Astrocyte (in vitro differentiated cells and primary cell): ENCODE measurements at regions not wholly inside any gene's neighbourhood (a gene's known extent, or its start where the extent isn't known, plus 50 kb on each side); places are given as distances from the start of the nearest gene placed in this dataset.

Source experiments
- DNase-seq: peaks from one replicate; pipeline ENCODE4 v3.0.0-alpha.2; 2010; ENCODE audit warnings: low read depth
- FAIRE-seq: peaks from 2 replicates; lab custom pipeline; 2011; peaks lifted over from hg19 to GRCh38; lab: Jason Lieb, UNC
- H2AFZ ChIP-seq: 2 replicates; pipeline ENCODE4 v1.6.0; 2012; ENCODE audit warnings: low read depth, low read length, inconsistent platforms
- H3K27ac ChIP-seq: 2 replicates; pipeline ENCODE4 v1.5.1; 2011; ENCODE audit warnings: low read depth, low read length, inconsistent platforms
- H3K27me3 ChIP-seq: 2 replicates; pipeline ENCODE4 v1.6.0; 2011; ENCODE audit warnings: low read length, inconsistent platforms; ENCODE audit not compliant: insufficient read depth
- H3K36me3 ChIP-seq: 2 replicates; pipeline ENCODE4 v1.5.1; 2011; ENCODE audit warnings: low read length, inconsistent platforms; ENCODE audit not compliant: insufficient read depth
- H3K4me1 ChIP-seq: 2 replicates; pipeline ENCODE4 v1.5.1; 2011; ENCODE audit warnings: low read length, inconsistent platforms; ENCODE audit not compliant: insufficient read depth
- H3K4me2 ChIP-seq: 2 replicates; pipeline ENCODE4 v1.6.0; 2012; ENCODE audit warnings: low read length, inconsistent platforms
- H3K4me3 ChIP-seq: 2 replicates; pipeline ENCODE4 v1.5.1; 2011; ENCODE audit warnings: low read depth, mild to moderate bottlenecking, low read length, inconsistent platforms; ENCODE audit not compliant: insufficient read depth
- H3K79me2 ChIP-seq: 2 replicates; pipeline ENCODE4 v1.6.0; 2012; ENCODE audit warnings: mild to moderate bottlenecking, low read length, inconsistent platforms; ENCODE audit not compliant: insufficient read depth
- H3K9ac ChIP-seq: 2 replicates; pipeline ENCODE4 v1.6.0; 2012; ENCODE audit warnings: mild to moderate bottlenecking, low read length, inconsistent platforms
- H3K9me3 ChIP-seq: 2 replicates; pipeline ENCODE4 v1.5.1; 2012; ENCODE audit warnings: low read depth, mild to moderate bottlenecking, low read length, inconsistent platforms; ENCODE audit not compliant: insufficient read depth
- H4K20me1 ChIP-seq: 2 replicates; pipeline ENCODE4 v1.6.0; 2012; ENCODE audit warnings: low read length, inconsistent platforms; ENCODE audit not compliant: insufficient read depth
- H3K27ac Mint-ChIP-seq: one replicate; pipeline ENCODE4 v1.8.0; 2021; ENCODE audit warnings: mild to moderate bottlenecking, mixed read lengths; ENCODE audit not compliant: unreplicated experiment
- H3K27me3 Mint-ChIP-seq: one replicate; pipeline ENCODE4 v1.8.0; 2021; ENCODE audit warnings: low read depth, mixed read lengths; ENCODE audit not compliant: unreplicated experiment
- H3K36me3 Mint-ChIP-seq: one replicate; pipeline ENCODE4 v1.8.0; 2021; ENCODE audit warnings: low read depth, mixed read lengths; ENCODE audit not compliant: unreplicated experiment
- H3K4me1 Mint-ChIP-seq: one replicate; pipeline ENCODE4 v1.8.0; 2021; ENCODE audit warnings: low read depth, mixed read lengths; ENCODE audit not compliant: unreplicated experiment
- H3K4me3 Mint-ChIP-seq: one replicate; pipeline ENCODE4 v1.8.0; 2021; ENCODE audit warnings: mild to moderate bottlenecking, moderate library complexity, mixed read lengths; ENCODE audit not compliant: unreplicated experiment
- H3K9me3 Mint-ChIP-seq: one replicate; pipeline ENCODE4 v1.8.0; 2021; ENCODE audit warnings: mild to moderate bottlenecking, mixed read lengths; ENCODE audit not compliant: unreplicated experiment
- CTCF ChIP-seq: IDR thresholded peaks from 2 replicates; pipeline ENCODE4 v1.5.1; 2011; ENCODE audit warnings: low read depth, mild to moderate bottlenecking, inconsistent platforms, low read length, moderate library complexity; ENCODE audit not compliant: insufficient read depth
- EZH2 ChIP-seq: IDR thresholded peaks from 2 replicates; pipeline ENCODE4 v1.6.1; 2012; ENCODE audit warnings: mild to moderate bottlenecking, low read length, inconsistent platforms; ENCODE audit not compliant: insufficient read depth

GRCh38 chr1:218677026-218677425 is 331.9 kb downstream of the TGFB2 start:
- TF ChIP-seq CTCF = no peak
- TF ChIP-seq EZH2 = no peak
- no peak for DNase-seq
- no peaks in the 10 kb centered on the region for H4K20me1 ChIP-seq
- FAIRE-seq = no peak
- H3K9ac ChIP-seq = no peak overlapping the region
- no peaks in the 10 kb centered on the region for H3K27me3 ChIP-seq
- peaks cover 32% of the 10 kb centered on the region for H3K4me1 Mint-ChIP-seq
- peak overlapping the region; percentile 33 for H3K27ac ChIP-seq
- H3K4me2 ChIP-seq = no peak overlapping the region
- no peaks in the 10 kb centered on the region for H3K79me2 ChIP-seq
- H3K36me3 ChIP-seq = no peaks in the 10 kb centered on the region
- no peak overlapping the region for H3K27ac Mint-ChIP-seq
- no peak overlapping the region for H2AFZ ChIP-seq
- no peaks in the 10 kb centered on the region for H3K36me3 Mint-ChIP-seq
- H3K9me3 Mint-ChIP-seq = no peaks in the 10 kb centered on the region
- H3K9me3 ChIP-seq = no peaks in the 10 kb centered on the region
- no peaks in the 10 kb centered on the region for H3K27me3 Mint-ChIP-seq
- no peak overlapping the region for H3K4me3 ChIP-seq
- H3K4me1 ChIP-seq = peaks cover 17% of the 10 kb centered on the region
- H3K4me3 Mint-ChIP-seq = no peak overlapping the region

GRCh38 chr1:218679391-218679790 is 334.3 kb downstream of the TGFB2 start:
- FAIRE-seq (no peak), DNase-seq (peak; percentile 59)
- Histone ChIP-seq H3K27me3 (no peaks in the 10 kb centered on the region), H3K4me3 (no peak overlapping the region), H3K9me3 (no peaks in the 10 kb centered on the region), H3K4me1 (peaks cover 12% of the 10 kb centered on the region), H4K20me1 (no peaks in the 10 kb centered on the region), H2AFZ (no peak overlapping the region), H3K79me2 (no peaks in the 10 kb centered on the region), H3K36me3 (no peaks in the 10 kb centered on the region), H3K27ac (no peak overlapping the region), H3K4me2 (no peak overlapping the region), H3K9ac (no peak overlapping the region)
- no peaks in the 10 kb centered on the region for H3K27me3 Mint-ChIP-seq
- no peaks in the 10 kb centered on the region for H3K9me3 Mint-ChIP-seq
- no peaks in the 10 kb centered on the region for H3K36me3 Mint-ChIP-seq
- TF ChIP-seq CTCF = no peak
- TF ChIP-seq EZH2 = no peak
- no peak overlapping the region for H3K27ac Mint-ChIP-seq
- H3K4me1 Mint-ChIP-seq = peaks cover 12% of the 10 kb centered on the region
- no peak overlapping the region for H3K4me3 Mint-ChIP-seq

GRCh38 chr1:218679988-218680748 is 335.0 kb downstream of the TGFB2 start:
- H3K4me1 Mint-ChIP-seq = peaks cover 8% of the 10 kb centered on the region

More at GRCh38 chr1:218679988-218680748, 335.0 kb downstream of the TGFB2 start:
- Mint-ChIP-seq H3K36me3 (no peaks in the 10 kb centered on the region), H3K4me3 (no peak overlapping the region), H3K27me3 (no peaks in the 10 kb centered on the region), H3K27ac (no peak overlapping the region), H3K9me3 (no peaks in the 10 kb centered on the region)
- Histone ChIP-seq H3K4me2 (no peak overlapping the region), H3K36me3 (no peaks in the 10 kb centered on the region), H4K20me1 (no peaks in the 10 kb centered on the region), H3K4me1 (peaks cover 8% of the 10 kb centered on the region), H3K27ac (no peak overlapping the region), H3K9me3 (no peaks in the 10 kb centered on the region), H2AFZ (no peak overlapping the region), H3K27me3 (no peaks in the 10 kb centered on the region), H3K9ac (no peak overlapping the region), H3K4me3 (no peak overlapping the region), H3K79me2 (no peaks in the 10 kb centered on the region)
- DNase-seq = no peak
- TF ChIP-seq EZH2 (no peak), CTCF (no peak)
- FAIRE-seq = no peak
